K562 (cell line): ENCODE measurements at regions not wholly inside any gene's neighbourhood (a gene's known extent, or its start where the extent isn't known, plus 50 kb on each side); places are given as distances from the start of the nearest gene placed in this dataset.

Experiments used
- ATAC-seq: fragments of 200-7000 bp; cut with Tn5 transposase; 3 replicates; pipeline ENCODE4 v1.9.1; 2020; ENCODE audit warnings: moderate library complexity
- BruUV-seq: library from RNA; stranded (reverse); fragments of 400-500 nt; replicated peaks from 2 replicates; lab custom pipeline; 2021; lab: Mats Ljungman, UMichigan
- CTCF ChIA-PET: fragments of 300-600 bp; formaldehyde crosslinking; extraction: SDS; loops from one replicate; lab custom pipeline; 2021; ENCODE audit warnings: low intra/inter-chr PET ratio; lab: Yijun Ruan, JAX
- POLR2A ChIA-PET: fragments of 300-600, 350-650 bp; sonication (Branson Sonifier 250); formaldehyde crosslinking; extraction: SDS; loops from one replicate; lab custom pipeline; 2021; ENCODE audit warnings: antibody characterized with exemption, inconsistent platforms; lab: Yijun Ruan, JAX
- DNase-seq, 4 experiments: peaks; one replicate each; pipeline versions ENCODE4 v3.0.0 to v3.0.0-alpha.2; 2011 to 2018; ENCODE audit warnings: low spot score in 3 of 4, mixed read lengths in 3 of 4; ENCODE audit errors: extremely low read depth in 1 of 4
- FAIRE-seq: peaks from 2 replicates; lab custom pipeline; 2011; peaks lifted over from hg19 to GRCh38; lab: Jason Lieb, UNC
- H2AFZ ChIP-seq: 2 replicates; pipeline ENCODE4 v1.6.0; 2011; ENCODE audit warnings: low read depth, low read length, control low read depth, inconsistent platforms
- H3K27ac ChIP-seq: fragments of 200-600 bp; 3 replicates; pipeline ENCODE4 v1.8.0; 2011; ENCODE audit warnings: low read depth, mild to moderate bottlenecking, control low read depth, inconsistent platforms, low read length, moderate library complexity, mixed read lengths; ENCODE audit errors: extremely low read depth
- H3K27me3 ChIP-seq, 2 experiments: fragments of 300-600 bp in 1 of 2; 2 replicates in 1 of 2; 3 replicates in 1 of 2; pipeline versions ENCODE4 v1.6.0 to v1.8.0; 2011; ENCODE audit warnings: inconsistent platforms in 2 of 2, low read length in 2 of 2, mild to moderate bottlenecking in 1 of 2, mixed read lengths in 1 of 2, moderate library complexity in 1 of 2; ENCODE audit not compliant: control insufficient read depth in 2 of 2, insufficient read depth in 2 of 2
- H3K36me3 ChIP-seq: fragments of 300-600 bp; 3 replicates; pipeline ENCODE4 v1.8.0; 2011; ENCODE audit warnings: mild to moderate bottlenecking, low read length, inconsistent platforms; ENCODE audit not compliant: control insufficient read depth, insufficient read depth
- H3K4me1 ChIP-seq, 2 experiments: fragments of 200-600 bp in 1 of 2; replicated peaks in 1 of 2; 2 replicates in 1 of 2; 3 replicates in 1 of 2; pipeline versions ENCODE4 v1.5.1 to v1.8.0; 2011; ENCODE audit warnings: inconsistent platforms in 2 of 2, low read length in 2 of 2, mild to moderate bottlenecking in 1 of 2, mixed read lengths in 1 of 2, moderate library complexity in 1 of 2; ENCODE audit not compliant: control insufficient read depth in 2 of 2, insufficient read depth in 2 of 2
- H3K4me2 ChIP-seq: 2 replicates; pipeline ENCODE4 v1.6.1; 2011; ENCODE audit warnings: low read length, control low read depth, inconsistent platforms, mixed read lengths; ENCODE audit not compliant: insufficient read depth
- H3K4me3 ChIP-seq: fragments of 200-600 bp; sonication (generic), shearing (Covaris generic); 2 replicates; pipeline ENCODE4 v1.5.1; 2016; ENCODE audit warnings: control low read depth, inconsistent platforms
- H3K79me2 ChIP-seq: fragments of 200-600 bp; 3 replicates; pipeline ENCODE4 v1.8.0; 2011; ENCODE audit warnings: low read length, inconsistent platforms; ENCODE audit not compliant: control insufficient read depth, insufficient read depth
- H3K9ac ChIP-seq, 2 experiments: 2 replicates each; pipeline versions ENCODE4 v1.6.0 to v1.6.1; 2011; ENCODE audit warnings: low read depth in 2 of 2, low read length in 2 of 2, control low read depth in 1 of 2, inconsistent platforms in 1 of 2, mild to moderate bottlenecking in 1 of 2, mixed read lengths in 1 of 2; ENCODE audit not compliant: insufficient read depth in 1 of 2
- H3K9me1 ChIP-seq: one replicate; pipeline ENCODE4 v1.6.0; 2011; ENCODE audit warnings: inconsistent platforms, mild to moderate bottlenecking, low read length, moderate library complexity; ENCODE audit not compliant: control insufficient read depth, insufficient read depth
- H3K9me3 ChIP-seq: replicated peaks from 2 replicates; pipeline ENCODE4 v1.5.1; 2011; ENCODE audit warnings: low read depth, low read length, inconsistent platforms; ENCODE audit not compliant: control insufficient read depth, insufficient read depth
- H4K20me1 ChIP-seq: replicated peaks from 2 replicates; pipeline ENCODE4 v1.6.1; 2011; ENCODE audit warnings: low read length, inconsistent platforms, mixed read lengths; ENCODE audit not compliant: control insufficient read depth, insufficient read depth
- AFF1 ChIP-seq, 2 experiments: fragments of 450-650 bp; IDR thresholded peaks; 2 replicates each; pipeline ENCODE4 v1.6.1; 2018; ENCODE audit warnings: mild to moderate bottlenecking in 2 of 2, low read depth in 1 of 2; ENCODE audit not compliant: partially characterized antibody in 2 of 2
- BRCA1 ChIP-seq, 2 experiments: fragments of 450-650 bp in 1 of 2; sonication (generic) in 1 of 2; formaldehyde crosslinking in 1 of 2; IDR thresholded peaks; 2 replicates each; pipeline versions ENCODE4 v1.5.0 to v1.6.1; 2017 to 2020; ENCODE audit warnings: mild to moderate bottlenecking in 1 of 2, missing genetic modification reagents in 1 of 2
- CHD4 ChIP-seq: fragments of 200-600 bp; sonication (generic); IDR thresholded peaks from 3 replicates; pipeline ENCODE4 v1.6.1; 2012; ENCODE audit warnings: low read depth, mild to moderate bottlenecking, mixed read lengths, low read length, inconsistent platforms; ENCODE audit not compliant: insufficient read depth, insufficient replicate concordance, poor library complexity, severe bottlenecking
- E2F4 ChIP-seq: sonication (generic); formaldehyde crosslinking; IDR thresholded peaks from 2 replicates; pipeline ENCODE4 v1.8.0; 2022; ENCODE audit warnings: mild to moderate bottlenecking, low read depth, missing genetic modification reagents
- FOXO4 ChIP-seq: fragments of 450-650 bp; formaldehyde crosslinking; IDR thresholded peaks from 2 replicates; pipeline ENCODE4 v1.4.0; 2020; ENCODE audit warnings: mild to moderate bottlenecking, moderate library complexity
- IFI16 ChIP-seq: fragments of 250-450 bp; sonication (Bioruptor Pico); IDR thresholded peaks from 2 replicates; pipeline ENCODE4 v2.1.2; 2022; ENCODE audit warnings: mild to moderate bottlenecking, inconsistent platforms
- PCBP2 ChIP-seq: fragments of 200-400 bp; formaldehyde crosslinking; IDR thresholded peaks from 2 replicates; pipeline ENCODE4 v1.6.1; 2018; ENCODE audit warnings: low read length, low read depth, mild to moderate bottlenecking, moderate library complexity; ENCODE audit not compliant: poor library complexity, severe bottlenecking
- SRF ChIP-seq, 2 experiments: fragments of 250-450, 450-650 bp in 1 of 2; sonication (Bioruptor Pico) in 1 of 2; sonication (generic) in 1 of 2; formaldehyde crosslinking; IDR thresholded peaks; 2 replicates each; pipeline versions ENCODE4 v1.5.0 to v1.5.1; 2020 to 2022; ENCODE audit warnings: mild to moderate bottlenecking in 1 of 2, missing genetic modification reagents in 1 of 2
- ZBTB7A ChIP-seq: IDR thresholded peaks from 2 replicates; pipeline ENCODE4 v1.6.1; 2011; ENCODE audit warnings: low read depth, mild to moderate bottlenecking, low read length, moderate library complexity, borderline replicate concordance; ENCODE audit not compliant: control insufficient read depth
- ZNF316 ChIP-seq: fragments of 450-650 bp; IDR thresholded peaks from 2 replicates; pipeline ENCODE4 v1.6.1; 2016
- WGBS: fragments of 100-300 bp; shearing (Covaris generic); methylation state at CpG from one replicate; pipeline ENCODE4 v1.1.6; 2016; ENCODE audit warnings: low coverage, mixed read lengths; ENCODE audit not compliant: insufficient coverage; ENCODE audit errors: missing lambda C conversion rate; 5-methylcytosine and 5-hydroxymethylcytosine counted together
- in situ Hi-C: fragments of 300-500 bp; cut with MboI; formaldehyde crosslinking; loops from 4 replicates; pipeline ENCODE4 v1.15.0; 2018; ENCODE audit warnings: inconsistent platforms, mixed read lengths
- intact Hi-C: fragments of 100-400 bp; cut with micrococcal nuclease; formaldehyde crosslinking; loops from 2 replicates; pipeline ENCODE4 v1.14.2; 2022
- TF ChIP-seq, protein P1 (sequence below): fragments of 450-650 bp; IDR thresholded peaks from 2 replicates; pipeline ENCODE4 v1.6.1; 2014; ENCODE audit warnings: low read depth, mild to moderate bottlenecking, moderate library complexity, borderline replicate concordance

DNA sequence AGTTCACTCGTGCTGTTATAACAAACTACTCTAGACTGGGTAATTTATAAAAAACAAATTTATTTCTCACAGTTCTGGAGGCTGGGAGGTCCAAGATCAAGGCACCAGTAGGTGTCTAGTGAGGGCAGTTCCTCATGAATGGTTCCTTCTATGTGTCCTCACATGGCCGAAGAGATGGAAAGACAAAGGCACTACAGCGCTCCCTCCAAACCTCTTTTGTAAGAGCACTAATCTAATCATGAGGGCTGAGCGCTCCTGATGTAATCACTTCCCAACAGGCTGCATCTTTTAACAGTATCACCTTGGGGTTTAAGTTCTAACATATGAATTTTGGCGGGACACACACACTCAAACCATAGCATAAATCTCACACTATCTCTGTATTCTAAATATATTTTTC is 54.0 kb upstream of the KANK4 start (continued):
- TF ChIP-seq, protein P1, sequence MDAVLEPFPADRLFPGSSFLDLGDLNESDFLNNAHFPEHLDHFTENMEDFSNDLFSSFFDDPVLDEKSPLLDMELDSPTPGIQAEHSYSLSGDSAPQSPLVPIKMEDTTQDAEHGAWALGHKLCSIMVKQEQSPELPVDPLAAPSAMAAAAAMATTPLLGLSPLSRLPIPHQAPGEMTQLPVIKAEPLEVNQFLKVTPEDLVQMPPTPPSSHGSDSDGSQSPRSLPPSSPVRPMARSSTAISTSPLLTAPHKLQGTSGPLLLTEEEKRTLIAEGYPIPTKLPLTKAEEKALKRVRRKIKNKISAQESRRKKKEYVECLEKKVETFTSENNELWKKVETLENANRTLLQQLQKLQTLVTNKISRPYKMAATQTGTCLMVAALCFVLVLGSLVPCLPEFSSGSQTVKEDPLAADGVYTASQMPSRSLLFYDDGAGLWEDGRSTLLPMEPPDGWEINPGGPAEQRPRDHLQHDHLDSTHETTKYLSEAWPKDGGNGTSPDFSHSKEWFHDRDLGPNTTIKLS, result no peak
- no peak for TF ChIP-seq SRF (CRISPR knock-in tag; IDR thresholded peaks at IDR 0.05)
- TF ChIP-seq, all 486 proteins: peak for 0

DNA sequence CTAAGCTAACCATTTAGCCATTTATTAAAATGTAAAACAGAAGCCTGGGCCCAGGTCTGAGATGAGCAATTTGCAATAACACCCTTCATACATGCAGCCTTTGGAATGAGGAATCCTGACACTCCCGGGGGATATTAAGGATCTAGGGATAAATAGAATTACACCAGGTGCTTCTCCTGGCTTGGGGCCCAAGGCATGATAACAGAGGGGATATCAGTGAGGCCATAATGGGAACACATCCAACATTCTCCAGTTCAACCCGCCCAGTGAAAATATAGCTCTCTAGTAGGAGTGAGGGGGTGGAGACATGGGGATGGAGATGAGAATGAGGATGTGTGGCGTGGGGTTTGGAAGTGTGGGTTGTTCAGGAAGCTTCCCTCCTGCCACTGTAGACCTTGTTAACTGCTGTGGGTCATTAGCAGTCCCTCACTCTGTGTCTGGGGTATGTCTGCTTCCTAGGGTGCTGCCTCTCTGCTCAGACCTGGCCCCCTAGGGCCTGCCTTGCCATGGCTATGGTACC is 57.9 kb upstream of the KANK4 start:
- Histone ChIP-seq H2AFZ (no peak overlapping the region), H4K20me1 (no peaks in the 10 kb centered on the region; the same call in 1 of the 2 replicates), H3K9me1 (no peaks in the 10 kb centered on the region), H3K4me3 (no peak overlapping the region), H3K9ac (no peak overlapping the region), H3K9me3 (no peaks in the 10 kb centered on the region; the same call in 1 of the 2 replicates), H3K27me3 (peaks cover 0 to 14% of the 10 kb centered on the region in 2 experiments; a peak in 2 of 5 replicates), H3K36me3 (no peaks in the 10 kb centered on the region), H3K27ac (no peak overlapping the region), H3K4me1 (no peaks in the 10 kb centered on the region), H3K4me2 (no peak overlapping the region), H3K79me2 (no peaks in the 10 kb centered on the region)
- BruUV-seq, result no TSS peak
- ATAC-seq (no peak), FAIRE-seq (no peak), DNase-seq (no peak)
- WGBS, result 0% methylated on average over 3 of the region's 3 CpGs
- CTCF ChIA-PET, result no interaction called here
- intact Hi-C loops (no loop called here), in situ Hi-C loops (no loop called here)
- POLR2A ChIA-PET, result interaction anchor here (0.9 kb wide), 1 partner anchor 59 kb away, joined by 3 read pairs; no protein-coding TSS in a partner anchor
- TF ChIP-seq FOXO4 (CRISPR knock-in tag) (no peak), BRCA1 (IDR thresholded peaks at IDR 0.05) (no peak), BRCA1 (CRISPR knock-in tag; IDR thresholded peaks at IDR 0.05) (no peak), ZNF316 (no peak), CHD4 (no peak), AFF1 (IDR thresholded peaks at IDR 0.05; ENCODE audit: low read depth in 1 of 2, partially characterized antibody in 2 of 2) (no peak), E2F4 (CRISPR knock-in tag) (no peak), IFI16 (no peak), ZBTB7A (no peak), PCBP2 (no peak)
